ENCODE measurements at regions not wholly inside any gene's neighbourhood (a gene's known extent, or its start where the extent isn't known, plus 50 kb on each side); places are given as distances from the start of the nearest gene placed in this dataset.
A peak's percentile ranks its signal among the peaks of the same experiment; 100 is the strongest.

GRCh38 chr11:134606251-134606650 lies 194.2 kb upstream of the B3GAT1 start:
- DNase-seq: no peak
- Histone ChIP-seq H3K27me3 (no peaks in the 10 kb centered on the region), H3K4me1 (peaks cover 0 to 21% of the 10 kb centered on the region in 2 donors), H3K36me3 (no peaks in the 10 kb centered on the region), H3K9me3 (no peaks in the 10 kb centered on the region), H3K4me3 (replicated peaks in 1 of 3) (no peak overlapping the region), H3K27ac (no peak overlapping the region)
- no peak for TF ChIP-seq POLR2A (IDR thresholded peaks at IDR 0.05)
- TF ChIP-seq, protein P1, sequence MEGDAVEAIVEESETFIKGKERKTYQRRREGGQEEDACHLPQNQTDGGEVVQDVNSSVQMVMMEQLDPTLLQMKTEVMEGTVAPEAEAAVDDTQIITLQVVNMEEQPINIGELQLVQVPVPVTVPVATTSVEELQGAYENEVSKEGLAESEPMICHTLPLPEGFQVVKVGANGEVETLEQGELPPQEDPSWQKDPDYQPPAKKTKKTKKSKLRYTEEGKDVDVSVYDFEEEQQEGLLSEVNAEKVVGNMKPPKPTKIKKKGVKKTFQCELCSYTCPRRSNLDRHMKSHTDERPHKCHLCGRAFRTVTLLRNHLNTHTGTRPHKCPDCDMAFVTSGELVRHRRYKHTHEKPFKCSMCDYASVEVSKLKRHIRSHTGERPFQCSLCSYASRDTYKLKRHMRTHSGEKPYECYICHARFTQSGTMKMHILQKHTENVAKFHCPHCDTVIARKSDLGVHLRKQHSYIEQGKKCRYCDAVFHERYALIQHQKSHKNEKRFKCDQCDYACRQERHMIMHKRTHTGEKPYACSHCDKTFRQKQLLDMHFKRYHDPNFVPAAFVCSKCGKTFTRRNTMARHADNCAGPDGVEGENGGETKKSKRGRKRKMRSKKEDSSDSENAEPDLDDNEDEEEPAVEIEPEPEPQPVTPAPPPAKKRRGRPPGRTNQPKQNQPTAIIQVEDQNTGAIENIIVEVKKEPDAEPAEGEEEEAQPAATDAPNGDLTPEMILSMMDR (IDR thresholded peaks at IDR 0.05): no peak
- intact Hi-C loops (cut with DNase I): no loop called here
- WGBS, 2 donors: 74 to 87% methylated on average over 6 of the region's 6 CpGs

DNA sequence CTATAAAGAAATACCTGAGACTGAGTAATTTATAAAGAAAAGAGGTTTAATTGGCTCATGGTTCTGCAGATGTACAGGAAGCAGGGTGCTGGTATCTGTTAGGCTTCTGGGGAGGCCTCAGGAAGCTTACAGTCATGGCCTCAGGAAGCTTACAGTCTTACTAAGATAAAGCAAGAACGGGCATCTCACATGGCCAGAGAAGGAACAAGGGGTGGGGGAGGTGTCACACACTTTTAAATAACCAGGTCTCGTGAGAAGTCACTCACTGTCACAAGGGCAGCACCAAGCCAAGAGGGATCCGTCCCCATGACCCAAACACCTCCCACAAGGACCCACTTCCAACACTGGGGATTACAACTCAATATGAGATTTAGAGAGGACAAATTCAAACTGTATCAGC lies 192.8 kb upstream of the B3GAT1 start:
- H3K27me3 ChIP-seq: no peaks in the 10 kb centered on the region
- no peaks in the 10 kb centered on the region for H3K36me3 ChIP-seq
- intact Hi-C loops (cut with DNase I): no loop called here
- H3K9me3 ChIP-seq: no peaks in the 10 kb centered on the region
- H3K27ac ChIP-seq: no peak overlapping the region
- H3K4me1 ChIP-seq: peaks cover under 1 to 23% of the 10 kb centered on the region in 2 donors
- TF ChIP-seq, protein P1 (IDR thresholded peaks at IDR 0.05): no peak
- no peak for TF ChIP-seq POLR2A (IDR thresholded peaks at IDR 0.05)
- DNase-seq: no peak
- no peak overlapping the region for H3K4me3 ChIP-seq (replicated peaks in 1 of 3)
- WGBS, 2 donors: 90 to 92% methylated on average over 3 of the region's 3 CpGs

DNA sequence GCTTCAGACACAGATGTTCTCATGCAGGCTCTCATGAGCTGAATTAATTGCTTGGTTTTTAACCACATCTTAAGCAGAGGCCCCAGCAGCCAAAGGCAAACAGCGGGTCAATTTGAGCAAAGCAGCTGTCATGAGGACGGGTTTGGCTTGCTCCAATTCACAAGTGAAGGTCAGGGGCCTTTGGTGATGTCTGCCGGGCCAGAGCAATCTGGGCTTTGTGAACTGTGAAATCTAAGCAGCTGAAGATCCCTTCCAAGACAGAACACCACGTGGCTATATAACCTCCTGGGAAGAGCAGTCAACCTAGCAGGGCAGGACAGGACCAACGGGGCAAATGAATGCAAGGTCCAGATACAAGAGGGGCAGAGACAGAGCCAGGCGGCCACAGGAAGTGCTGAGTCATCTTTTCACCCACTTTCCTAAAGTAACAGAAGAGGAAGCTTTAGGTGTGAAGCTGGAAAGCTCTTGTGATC lies 187.3 kb upstream of the B3GAT1 start:
- no peak overlapping the region for H3K4me3 ChIP-seq (replicated peaks in 1 of 3)
- no peaks in the 10 kb centered on the region for H3K27me3 ChIP-seq
- no peak overlapping the region for H3K27ac ChIP-seq
- H3K4me1 ChIP-seq: peaks cover 8 to 10% of the 10 kb centered on the region in 2 donors
- intact Hi-C loops (cut with DNase I): no loop called here
- TF ChIP-seq POLR2A (IDR thresholded peaks at IDR 0.05): no peak
- TF ChIP-seq, protein P1 (IDR thresholded peaks at IDR 0.05): no peak
- no peaks in the 10 kb centered on the region for H3K36me3 ChIP-seq
- WGBS, 2 donors: 20 to 31% methylated on average over 6 of the region's 6 CpGs
- peak; percentile 56 to 57 for DNase-seq
- no peaks in the 10 kb centered on the region for H3K9me3 ChIP-seq

GRCh38 chr11:134598368-134598767 lies 186.3 kb upstream of the B3GAT1 start:
- WGBS, 2 donors: 77 to 87% methylated on average over 5 of the region's 5 CpGs
- DNase-seq: no peak
- Histone ChIP-seq H3K4me3 (replicated peaks in 1 of 3) (no peak overlapping the region), H3K36me3 (no peaks in the 10 kb centered on the region), H3K27me3 (no peaks in the 10 kb centered on the region), H3K4me1 (peaks cover 8 to 10% of the 10 kb centered on the region in 2 donors), H3K9me3 (no peaks in the 10 kb centered on the region), H3K27ac (no peak overlapping the region)
- intact Hi-C loops (cut with DNase I): no loop called here
- TF ChIP-seq POLR2A (IDR thresholded peaks at IDR 0.05): no peak
- TF ChIP-seq, protein P1 (IDR thresholded peaks at IDR 0.05): no peak

DNA sequence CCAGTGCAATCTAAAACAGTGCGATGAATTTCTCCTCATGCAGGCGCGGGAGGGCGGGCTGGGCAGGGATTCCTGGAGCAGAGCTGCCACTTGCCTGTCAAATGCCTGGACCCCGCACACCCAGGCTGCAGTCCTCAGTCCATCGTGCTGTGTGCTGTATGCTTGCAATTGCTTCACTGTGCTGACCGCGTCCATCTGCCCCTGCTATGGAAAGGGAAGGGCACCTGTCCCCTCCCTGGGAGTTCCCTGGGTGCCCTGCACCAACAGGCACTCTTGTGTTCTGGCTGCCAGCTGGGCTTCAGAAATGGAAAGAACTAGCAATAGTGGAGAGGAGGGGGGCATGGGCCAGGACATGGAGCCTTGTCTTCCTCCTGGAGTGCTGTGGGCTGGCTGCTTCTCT lies 185.4 kb upstream of the B3GAT1 start:
- Histone ChIP-seq H3K4me1 (peaks cover 8 to 10% of the 10 kb centered on the region in 2 donors), H3K27me3 (no peaks in the 10 kb centered on the region), H3K27ac (no peak overlapping the region), H3K4me3 (replicated peaks in 1 of 3) (no peak overlapping the region), H3K36me3 (no peaks in the 10 kb centered on the region), H3K9me3 (no peaks in the 10 kb centered on the region)
- TF ChIP-seq, protein P1 (IDR thresholded peaks at IDR 0.05): no peak
- TF ChIP-seq POLR2A (IDR thresholded peaks at IDR 0.05): no peak
- 91 to 100% methylated on average over 8 of the region's 8 CpGs for WGBS, 2 donors
- intact Hi-C loops (cut with DNase I): no loop called here
- DNase-seq: no peak

All from thyroid gland (tissue), 4 donors.